ENCODE measurements at regions not wholly inside any gene's neighbourhood (a gene's known extent, or its start where the extent isn't known, plus 50 kb on each side); places are given as distances from the start of the nearest gene placed in this dataset.

- H3K4me3 ChIP-seq = no peak overlapping the region
- no peaks in the 10 kb centered on the region for H3K36me3 ChIP-seq (ENCODE audit: insufficient read depth)
- no peaks in the 10 kb centered on the region for H3K36me3 Mint-ChIP-seq (ENCODE audit: low read depth)
- H2AFZ ChIP-seq = no peak overlapping the region; the same call in 1 of the 2 replicates
- DNase-seq (ENCODE audit: low spot score) (peak; percentile 12), ATAC-seq (peak; percentile 32; the same call in 2 of the 3 replicates)
- peaks cover 15% of the 10 kb centered on the region; the same call in 2 of the 3 replicates for H3K4me1 Mint-ChIP-seq
- 0 out of 2 replicates have a peak overlapping the region, but pooled peaks have one; percentile 39 for H3K4me2 ChIP-seq
- peaks cover 8% of the 10 kb centered on the region for H3K27me3 Mint-ChIP-seq (ENCODE audit: insufficient read depth, low read depth, poor library complexity)
- peaks cover 17% of the 10 kb centered on the region for H3K4me1 ChIP-seq (ENCODE audit: insufficient read depth)
- H3K9me2 ChIP-seq (ENCODE audit: insufficient read depth) = no peaks in the 10 kb centered on the region
- H3K79me2 ChIP-seq (replicated peaks; ENCODE audit: insufficient read depth) = no peaks in the 10 kb centered on the region
- H3F3A ChIP-seq (replicated peaks; ENCODE audit: low read depth) = no peaks in the 10 kb centered on the region
- H3K27me3 ChIP-seq (ENCODE audit: insufficient read depth) = no peaks in the 10 kb centered on the region
- H3K4me3 Mint-ChIP-seq = no peak overlapping the region; the same call in 2 of the 3 replicates
- H3K27ac Mint-ChIP-seq = no peak overlapping the region
- H4K20me1 ChIP-seq (replicated peaks; ENCODE audit: insufficient read depth) = no peaks in the 10 kb centered on the region
- no peaks in the 10 kb centered on the region for H3K9me3 Mint-ChIP-seq
- TF ChIP-seq CTCF (conservative IDR thresholded peaks at IDR 0.05; ENCODE audit: low read depth in 2 of 2) = peak; percentile 16 to 40; a peak in 3 of 4 replicates
- no peak for TF ChIP-seq REST (IDR thresholded peaks at IDR 0.05; ENCODE audit: unreplicated experiment)
- no peak for TF ChIP-seq STAT1 (IDR thresholded peaks at IDR 0.05; ENCODE audit: unreplicated experiment)
- H3K27ac ChIP-seq (ENCODE audit: low read depth) = no peak overlapping the region
Measured at GRCh38 chr2:60675301-60675700, 80.8 kb upstream of the PAPOLG start.

GRCh38 chr2:60676706-60677330, 79.2 kb upstream of the PAPOLG start:
- Histone ChIP-seq H3K4me2 (no peak overlapping the region), H3K79me2 (replicated peaks; ENCODE audit: insufficient read depth) (no peaks in the 10 kb centered on the region), H3K36me3 (ENCODE audit: insufficient read depth) (no peaks in the 10 kb centered on the region), H3F3A (replicated peaks; ENCODE audit: low read depth) (no peaks in the 10 kb centered on the region), H3K9me2 (ENCODE audit: insufficient read depth) (no peaks in the 10 kb centered on the region), H3K4me1 (ENCODE audit: insufficient read depth) (peaks cover 16% of the 10 kb centered on the region), H4K20me1 (replicated peaks; ENCODE audit: insufficient read depth) (no peaks in the 10 kb centered on the region), H3K4me3 (no peak overlapping the region), H3K27me3 (ENCODE audit: insufficient read depth) (no peaks in the 10 kb centered on the region), H2AFZ (no peak overlapping the region), H3K27ac (ENCODE audit: low read depth) (no peak overlapping the region)
- Mint-ChIP-seq H3K4me3 (no peak overlapping the region), H3K27ac (no peak overlapping the region), H3K4me1 (peaks cover 12% of the 10 kb centered on the region; the same call in 2 of the 3 replicates), H3K36me3 (ENCODE audit: low read depth) (no peaks in the 10 kb centered on the region), H3K27me3 (ENCODE audit: insufficient read depth, low read depth, poor library complexity) (peaks cover 8% of the 10 kb centered on the region), H3K9me3 (no peaks in the 10 kb centered on the region)
- DNase-seq (ENCODE audit: low spot score) (no peak), ATAC-seq (no peak)
- TF ChIP-seq ETS1 (IDR thresholded peaks at IDR 0.05) (no peak), STAT1 (IDR thresholded peaks at IDR 0.05; ENCODE audit: unreplicated experiment) (no peak), ZNF114 (CRISPR knock-in tag; IDR thresholded peaks at IDR 0.05) (no peak), POLR2AphosphoS5 (IDR thresholded peaks at IDR 0.05; ENCODE audit: low read depth) (no peak), ZNF331 (CRISPR knock-in tag; IDR thresholded peaks at IDR 0.05; ENCODE audit: low read depth) (no peak), EZH2 (IDR thresholded peaks at IDR 0.05; ENCODE audit: low read depth, unreplicated experiment) (no peak), CREB1 (CRISPR knock-in tag; IDR thresholded peaks at IDR 0.05; ENCODE audit: low read depth) (no peak)
